ENCODE measurements at regions not wholly inside any gene's neighbourhood (a gene's known extent, or its start where the extent isn't known, plus 50 kb on each side); places are given as distances from the start of the nearest gene placed in this dataset.

DNA sequence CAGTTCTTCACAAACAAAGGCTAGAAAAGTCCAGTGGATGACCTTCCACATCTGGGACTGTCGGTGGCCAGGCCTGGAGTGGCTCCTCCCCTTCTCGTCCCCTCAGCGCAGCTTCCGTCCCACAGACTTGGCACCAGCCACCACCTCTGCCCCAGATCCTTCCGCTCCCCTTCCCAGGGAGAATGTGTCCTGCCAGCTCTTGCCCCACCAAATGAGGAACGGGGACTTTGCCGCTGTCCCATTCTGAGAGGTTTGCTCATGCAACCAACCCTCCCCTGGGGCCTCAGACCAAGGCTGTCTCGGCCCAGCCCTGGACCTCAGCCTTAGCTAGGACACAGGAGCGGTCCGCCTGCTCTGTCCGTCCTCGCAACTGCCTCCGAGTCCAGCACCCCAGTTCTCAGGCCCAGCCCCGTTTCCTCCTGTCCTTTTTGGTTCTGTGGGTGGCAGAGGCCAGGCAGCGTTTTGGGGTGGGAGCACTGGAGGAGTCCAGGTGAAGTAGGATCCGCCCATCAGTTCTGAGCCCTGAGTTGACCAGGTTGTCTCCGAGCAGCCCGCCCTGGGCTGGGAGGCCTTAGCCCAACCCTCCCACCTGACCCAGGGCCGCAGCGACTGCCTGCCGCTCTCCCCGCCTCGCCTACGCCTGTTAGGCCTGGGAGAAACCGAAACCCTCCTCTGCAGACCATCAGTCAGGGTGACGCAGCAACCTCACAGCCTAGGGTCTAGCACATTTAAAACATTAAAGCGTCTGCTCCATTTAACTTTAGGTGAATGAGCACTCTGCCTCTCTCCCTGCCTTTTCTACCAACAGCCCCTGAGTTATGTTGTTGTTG lies 284.3 kb downstream of the FOXO1 start:
- no peaks in the 10 kb centered on the region for H3K36me3 ChIP-seq (ENCODE audit: control insufficient read depth, insufficient read depth, low read length)
- TF ChIP-seq, protein P1, sequence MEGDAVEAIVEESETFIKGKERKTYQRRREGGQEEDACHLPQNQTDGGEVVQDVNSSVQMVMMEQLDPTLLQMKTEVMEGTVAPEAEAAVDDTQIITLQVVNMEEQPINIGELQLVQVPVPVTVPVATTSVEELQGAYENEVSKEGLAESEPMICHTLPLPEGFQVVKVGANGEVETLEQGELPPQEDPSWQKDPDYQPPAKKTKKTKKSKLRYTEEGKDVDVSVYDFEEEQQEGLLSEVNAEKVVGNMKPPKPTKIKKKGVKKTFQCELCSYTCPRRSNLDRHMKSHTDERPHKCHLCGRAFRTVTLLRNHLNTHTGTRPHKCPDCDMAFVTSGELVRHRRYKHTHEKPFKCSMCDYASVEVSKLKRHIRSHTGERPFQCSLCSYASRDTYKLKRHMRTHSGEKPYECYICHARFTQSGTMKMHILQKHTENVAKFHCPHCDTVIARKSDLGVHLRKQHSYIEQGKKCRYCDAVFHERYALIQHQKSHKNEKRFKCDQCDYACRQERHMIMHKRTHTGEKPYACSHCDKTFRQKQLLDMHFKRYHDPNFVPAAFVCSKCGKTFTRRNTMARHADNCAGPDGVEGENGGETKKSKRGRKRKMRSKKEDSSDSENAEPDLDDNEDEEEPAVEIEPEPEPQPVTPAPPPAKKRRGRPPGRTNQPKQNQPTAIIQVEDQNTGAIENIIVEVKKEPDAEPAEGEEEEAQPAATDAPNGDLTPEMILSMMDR (IDR thresholded peaks at IDR 0.05; ENCODE audit: insufficient read depth, low read length, poor library complexity, severe bottlenecking) = no peak
- H3K27me3 ChIP-seq (ENCODE audit: control insufficient read depth, insufficient read depth, low read length) = no peaks in the 10 kb centered on the region
- no peak for DNase-seq (ENCODE audit: low read depth)
- no peak overlapping the region for H3K4me3 ChIP-seq (ENCODE audit: low read depth, low read length)

DNA sequence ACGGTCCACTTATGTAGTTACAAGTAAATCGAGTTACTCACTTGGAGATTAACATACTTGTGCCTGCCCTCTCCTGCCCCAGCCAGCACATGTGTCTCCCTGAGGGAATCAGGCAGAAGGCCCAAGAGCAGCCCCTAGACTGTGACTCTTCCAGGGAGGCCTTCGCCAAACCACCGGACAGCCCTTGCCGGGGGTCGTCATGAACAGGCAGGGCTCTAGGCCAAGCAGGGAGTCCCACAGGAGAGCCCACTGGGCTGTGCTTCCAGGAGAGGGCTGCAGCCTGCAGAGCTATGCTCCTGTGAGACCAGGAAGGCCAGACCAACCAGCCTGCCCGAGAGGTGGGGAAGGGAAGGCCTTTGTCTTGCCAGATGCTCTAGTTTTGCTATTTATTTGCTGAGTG lies 283.3 kb downstream of the FOXO1 start:
- no peak for DNase-seq (ENCODE audit: low read depth)
- TF ChIP-seq, protein P1 (IDR thresholded peaks at IDR 0.05; ENCODE audit: insufficient read depth, low read length, poor library complexity, severe bottlenecking) = no peak

DNA sequence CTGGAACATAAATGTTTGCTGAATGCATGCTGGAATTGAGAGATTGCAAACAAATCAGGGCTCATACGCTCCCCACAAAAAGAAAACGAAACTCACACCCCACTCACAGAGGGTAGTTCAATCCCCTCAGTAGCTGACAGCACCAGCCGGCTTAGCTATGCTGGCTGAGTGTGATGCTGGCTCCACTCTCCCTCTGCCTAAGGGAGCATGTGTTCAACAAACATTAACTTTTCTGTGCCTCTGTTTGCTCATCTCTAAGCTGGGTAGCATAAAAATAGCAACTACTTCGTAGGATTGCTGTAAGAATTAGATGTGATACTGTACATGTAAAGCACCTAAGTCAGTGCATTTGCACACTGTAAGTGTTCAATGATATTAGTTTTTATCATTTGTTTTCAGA lies 282.6 kb downstream of the FOXO1 start:
- Histone ChIP-seq H3K27me3 (ENCODE audit: control insufficient read depth, insufficient read depth, low read length) (no peaks in the 10 kb centered on the region), H3K4me3 (ENCODE audit: low read depth, low read length) (no peak overlapping the region), H3K36me3 (ENCODE audit: control insufficient read depth, insufficient read depth, low read length) (no peaks in the 10 kb centered on the region)
- DNase-seq (ENCODE audit: low read depth) = no peak
- TF ChIP-seq, protein P1 (IDR thresholded peaks at IDR 0.05; ENCODE audit: insufficient read depth, low read length, poor library complexity, severe bottlenecking) = no peak

More for the DNA sequence above, 283.3 kb downstream of the FOXO1 start:
- Histone ChIP-seq H3K27me3 (ENCODE audit: control insufficient read depth, insufficient read depth, low read length) (no peaks in the 10 kb centered on the region), H3K4me3 (ENCODE audit: low read depth, low read length) (no peak overlapping the region), H3K36me3 (ENCODE audit: control insufficient read depth, insufficient read depth, low read length) (no peaks in the 10 kb centered on the region)

DNA sequence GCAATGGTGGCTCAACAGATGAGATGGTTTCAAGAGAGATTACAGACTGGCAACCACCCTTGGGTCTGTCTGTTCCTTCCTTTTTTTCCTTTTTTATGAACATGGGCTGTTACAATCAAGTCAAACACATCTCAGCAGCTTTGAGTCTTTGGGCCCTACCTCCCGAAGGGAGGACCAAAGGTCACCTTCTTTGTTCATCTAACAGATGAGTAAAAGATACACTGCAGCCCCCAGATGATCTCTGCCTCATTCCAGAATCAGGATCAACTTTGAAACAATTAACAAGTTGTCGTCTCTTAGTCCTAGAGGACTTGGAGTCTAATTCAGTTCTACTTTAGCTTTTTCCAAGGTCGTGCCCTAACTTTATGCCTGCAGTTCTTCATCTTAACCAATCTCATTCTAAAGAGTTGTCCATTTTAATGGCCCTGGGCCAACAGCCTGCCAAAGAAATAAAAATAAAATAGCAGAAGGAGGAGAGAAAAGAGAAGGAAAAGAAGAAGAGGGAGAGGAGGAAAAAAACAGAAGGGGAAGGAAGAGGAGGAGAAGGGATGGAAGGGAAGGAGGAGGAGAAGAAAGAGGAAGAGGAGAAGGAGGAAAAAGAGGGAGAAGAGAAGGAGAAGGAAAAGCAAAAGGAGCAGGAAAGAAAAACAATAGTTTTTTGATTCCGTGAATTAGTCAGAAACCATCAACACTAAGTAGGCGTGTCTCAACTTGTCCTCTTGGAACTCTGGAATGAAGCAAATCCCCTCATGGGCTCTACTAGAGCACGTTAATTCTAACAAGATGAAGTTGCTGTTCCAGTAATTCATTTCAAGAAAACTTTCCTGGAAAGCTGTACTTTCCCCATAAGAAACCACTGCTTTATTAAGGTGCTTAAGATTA lies 281.2 kb downstream of the FOXO1 start:
- DNase-seq (ENCODE audit: low read depth) = no peak
- no peak overlapping the region for H3K4me3 ChIP-seq (ENCODE audit: low read depth, low read length)
- TF ChIP-seq, protein P1 (IDR thresholded peaks at IDR 0.05; ENCODE audit: insufficient read depth, low read length, poor library complexity, severe bottlenecking) = no peak
- H3K36me3 ChIP-seq (ENCODE audit: control insufficient read depth, insufficient read depth, low read length) = no peaks in the 10 kb centered on the region
- H3K27me3 ChIP-seq (ENCODE audit: control insufficient read depth, insufficient read depth, low read length) = no peaks in the 10 kb centered on the region

DNA sequence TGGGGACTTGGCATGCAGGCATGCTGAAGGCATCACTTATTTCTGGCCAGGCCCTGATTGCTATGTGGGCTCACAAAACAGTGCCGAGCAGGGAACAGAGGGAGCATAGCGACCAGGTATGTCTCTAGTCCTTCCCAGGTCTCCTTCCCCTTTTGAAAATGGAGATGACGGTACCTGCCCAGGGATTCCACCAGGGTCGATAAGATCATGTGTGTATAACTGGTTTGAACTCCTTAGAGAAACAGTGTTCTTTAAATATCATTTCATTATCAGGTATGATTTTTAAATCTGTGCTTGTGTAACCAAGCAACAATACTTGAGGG lies 280.6 kb downstream of the FOXO1 start:
- H3K4me3 ChIP-seq (ENCODE audit: low read depth, low read length) = no peak overlapping the region
- TF ChIP-seq, protein P1 (IDR thresholded peaks at IDR 0.05; ENCODE audit: insufficient read depth, low read length, poor library complexity, severe bottlenecking) = no peak

More for the DNA sequence above, 280.6 kb downstream of the FOXO1 start:
- no peak for DNase-seq (ENCODE audit: low read depth)
- H3K27me3 ChIP-seq (ENCODE audit: control insufficient read depth, insufficient read depth, low read length) = no peaks in the 10 kb centered on the region
- no peaks in the 10 kb centered on the region for H3K36me3 ChIP-seq (ENCODE audit: control insufficient read depth, insufficient read depth, low read length)

Data from kidney epithelial cell (primary cell).